Effector memory CD8-positive, alpha-beta T cell (primary cell): ENCODE measurements at regions not wholly inside any gene's neighbourhood (a gene's known extent, or its start where the extent isn't known, plus 50 kb on each side); places are given as distances from the start of the nearest gene placed in this dataset.

Source experiments
- ATAC-seq: fragments of 150-1000 bp; cut with Tn5 transposase; replicated peaks from 2 replicates; pipeline ENCODE4 v1.10.0; 2021; ENCODE audit warnings: mild to moderate bottlenecking, moderate library complexity
- DNase-seq, 3 experiments: peaks; one replicate each; pipeline ENCODE4 v3.0.0; 2021
- H3K27ac Mint-ChIP-seq, 2 donors: one replicate each; pipeline ENCODE4 v1.8.0; 2022; ENCODE audit warnings: mild to moderate bottlenecking in 2 of 2, mixed read lengths in 2 of 2, moderate library complexity in 2 of 2
- H3K27me3 Mint-ChIP-seq, 2 donors: one replicate each; pipeline ENCODE4 v1.8.0; 2022; ENCODE audit warnings: mixed read lengths in 2 of 2
- H3K36me3 Mint-ChIP-seq: one replicate; pipeline ENCODE4 v1.8.0; 2022; ENCODE audit warnings: mild to moderate bottlenecking, moderate library complexity, mixed read lengths; ENCODE audit not compliant: insufficient read depth
- H3K4me1 Mint-ChIP-seq, 2 donors: one replicate each; pipeline ENCODE4 v1.8.0; 2022; ENCODE audit warnings: low read depth in 2 of 2, mixed read lengths in 2 of 2
- H3K4me3 Mint-ChIP-seq, 2 donors: one replicate each; pipeline ENCODE4 v1.8.0; 2022; ENCODE audit warnings: mild to moderate bottlenecking in 2 of 2, mixed read lengths in 2 of 2, moderate library complexity in 2 of 2
- H3K9me3 Mint-ChIP-seq, 2 donors: one replicate each; pipeline ENCODE4 v1.8.0; 2022; ENCODE audit warnings: mixed read lengths in 2 of 2

GRCh38 chr3:64939309-64939708, 251.5 kb upstream of the ADAMTS9 start:
- no peak overlapping the region for H3K27ac Mint-ChIP-seq
- no peaks in the 10 kb centered on the region for H3K36me3 Mint-ChIP-seq
- DNase-seq (no peak), ATAC-seq (no peak)
- H3K9me3 Mint-ChIP-seq: peaks cover 14 to 28% of the 10 kb centered on the region in 2 donors
- H3K4me1 Mint-ChIP-seq: no peaks in the 10 kb centered on the region
- no peak overlapping the region for H3K4me3 Mint-ChIP-seq
- no peaks in the 10 kb centered on the region for H3K27me3 Mint-ChIP-seq

- peaks cover 13 to 35% of the 10 kb centered on the region in 2 donors for H3K9me3 Mint-ChIP-seq
- no peak for ATAC-seq
- no peaks in the 10 kb centered on the region for H3K27me3 Mint-ChIP-seq
Measured at GRCh38 chr3:64936556-64936955, 248.8 kb upstream of the ADAMTS9 start.

GRCh38 chr3:64935971-64936370, 248.2 kb upstream of the ADAMTS9 start:
- Mint-ChIP-seq H3K9me3 (peaks cover 9 to 29% of the 10 kb centered on the region in 2 donors), H3K36me3 (no peaks in the 10 kb centered on the region), H3K4me1 (no peaks in the 10 kb centered on the region), H3K27ac (no peak overlapping the region), H3K4me3 (no peak overlapping the region), H3K27me3 (no peaks in the 10 kb centered on the region)
- DNase-seq (no peak), ATAC-seq (no peak)

More at GRCh38 chr3:64936556-64936955, 248.8 kb upstream of the ADAMTS9 start:
- H3K36me3 Mint-ChIP-seq: no peaks in the 10 kb centered on the region
- H3K27ac Mint-ChIP-seq: no peak overlapping the region
- H3K4me3 Mint-ChIP-seq: no peak overlapping the region
- DNase-seq: no peak
- H3K4me1 Mint-ChIP-seq: no peaks in the 10 kb centered on the region

- H3K4me1 Mint-ChIP-seq: no peaks in the 10 kb centered on the region
- H3K36me3 Mint-ChIP-seq: no peaks in the 10 kb centered on the region
- H3K27me3 Mint-ChIP-seq: no peaks in the 10 kb centered on the region
- no peak overlapping the region for H3K27ac Mint-ChIP-seq
- DNase-seq (no peak), ATAC-seq (no peak)
- no peak overlapping the region for H3K4me3 Mint-ChIP-seq
- H3K9me3 Mint-ChIP-seq: peaks cover 5 to 26% of the 10 kb centered on the region in 2 donors
Measured at GRCh38 chr3:64932666-64933342, 245.0 kb upstream of the ADAMTS9 start.

- no peak for ATAC-seq
- H3K4me3 Mint-ChIP-seq: no peak overlapping the region
- H3K4me1 Mint-ChIP-seq: no peaks in the 10 kb centered on the region
- no peak for DNase-seq
- H3K27ac Mint-ChIP-seq: no peak overlapping the region
- no peaks in the 10 kb centered on the region for H3K27me3 Mint-ChIP-seq
- H3K36me3 Mint-ChIP-seq: no peaks in the 10 kb centered on the region
- peaks cover 5 to 26% of the 10 kb centered on the region in 2 donors for H3K9me3 Mint-ChIP-seq
Measured at GRCh38 chr3:64932016-64932518, 244.3 kb upstream of the ADAMTS9 start.

GRCh38 chr3:64930891-64931290, 243.1 kb upstream of the ADAMTS9 start:
- ATAC-seq (no peak), DNase-seq (no peak)
- Mint-ChIP-seq H3K27me3 (no peaks in the 10 kb centered on the region), H3K4me1 (no peaks in the 10 kb centered on the region), H3K36me3 (no peaks in the 10 kb centered on the region), H3K27ac (no peak overlapping the region), H3K9me3 (peaks cover 5 to 26% of the 10 kb centered on the region in 2 donors), H3K4me3 (no peak overlapping the region)

GRCh38 chr3:64928683-64929082, 240.9 kb upstream of the ADAMTS9 start:
- no peak for ATAC-seq

GRCh38 chr3:64927689-64928088, 239.9 kb upstream of the ADAMTS9 start:
- no peaks in the 10 kb centered on the region for H3K4me1 Mint-ChIP-seq
- ATAC-seq: no peak
- no peak overlapping the region for H3K4me3 Mint-ChIP-seq
- no peaks in the 10 kb centered on the region for H3K36me3 Mint-ChIP-seq
- DNase-seq: no peak
- H3K27me3 Mint-ChIP-seq: no peaks in the 10 kb centered on the region
- H3K9me3 Mint-ChIP-seq: peaks cover 2 to 18% of the 10 kb centered on the region in 2 donors
- no peak overlapping the region for H3K27ac Mint-ChIP-seq

More at GRCh38 chr3:64928683-64929082, 240.9 kb upstream of the ADAMTS9 start:
- Mint-ChIP-seq H3K4me1 (no peaks in the 10 kb centered on the region), H3K36me3 (no peaks in the 10 kb centered on the region), H3K4me3 (no peak overlapping the region), H3K27ac (no peak overlapping the region), H3K27me3 (no peaks in the 10 kb centered on the region), H3K9me3 (peaks cover 5 to 20% of the 10 kb centered on the region in 2 donors)
- no peak for DNase-seq

- Mint-ChIP-seq H3K27me3 (no peaks in the 10 kb centered on the region), H3K9me3 (peaks cover 0 to 16% of the 10 kb centered on the region in 2 donors), H3K4me3 (no peak overlapping the region), H3K27ac (no peak overlapping the region), H3K36me3 (no peaks in the 10 kb centered on the region), H3K4me1 (no peaks in the 10 kb centered on the region)
- no peak for DNase-seq
- no peak for ATAC-seq
Measured at GRCh38 chr3:64925575-64925974, 237.8 kb upstream of the ADAMTS9 start.

- Mint-ChIP-seq H3K4me3 (no peak overlapping the region), H3K27ac (no peak overlapping the region), H3K27me3 (no peaks in the 10 kb centered on the region), H3K4me1 (no peaks in the 10 kb centered on the region), H3K9me3 (peaks cover 0 to 16% of the 10 kb centered on the region in 2 donors), H3K36me3 (no peaks in the 10 kb centered on the region)
- DNase-seq (no peak), ATAC-seq (no peak)
Measured at GRCh38 chr3:64924961-64925360, 237.2 kb upstream of the ADAMTS9 start.

- ATAC-seq (no peak), DNase-seq (no peak)
- Mint-ChIP-seq H3K36me3 (no peaks in the 10 kb centered on the region), H3K9me3 (peaks cover 0 to 16% of the 10 kb centered on the region in 2 donors), H3K27me3 (no peaks in the 10 kb centered on the region), H3K27ac (no peak overlapping the region), H3K4me3 (no peak overlapping the region), H3K4me1 (no peaks in the 10 kb centered on the region)
Measured at GRCh38 chr3:64922213-64922612, 234.4 kb upstream of the ADAMTS9 start.

GRCh38 chr3:64921281-64922065, 233.7 kb upstream of the ADAMTS9 start:
- H3K36me3 Mint-ChIP-seq: no peaks in the 10 kb centered on the region
- ATAC-seq: no peak
- no peaks in the 10 kb centered on the region for H3K27me3 Mint-ChIP-seq
- peaks cover 0 to 16% of the 10 kb centered on the region in 2 donors for H3K9me3 Mint-ChIP-seq
- no peak for DNase-seq
- no peak overlapping the region for H3K27ac Mint-ChIP-seq
- no peaks in the 10 kb centered on the region for H3K4me1 Mint-ChIP-seq
- no peak overlapping the region for H3K4me3 Mint-ChIP-seq

GRCh38 chr3:64919934-64920333, 232.1 kb upstream of the ADAMTS9 start:
- ATAC-seq (no peak), DNase-seq (no peak)
- H3K9me3 Mint-ChIP-seq: peaks cover 0 to 14% of the 10 kb centered on the region in 2 donors
- no peak overlapping the region for H3K4me3 Mint-ChIP-seq
- no peaks in the 10 kb centered on the region for H3K27me3 Mint-ChIP-seq
- H3K4me1 Mint-ChIP-seq: no peaks in the 10 kb centered on the region
- H3K27ac Mint-ChIP-seq: no peak overlapping the region
- no peaks in the 10 kb centered on the region for H3K36me3 Mint-ChIP-seq

GRCh38 chr3:64918989-64919388, 231.2 kb upstream of the ADAMTS9 start:
- no peak for ATAC-seq
- Mint-ChIP-seq H3K36me3 (no peaks in the 10 kb centered on the region), H3K4me3 (no peak overlapping the region), H3K27ac (no peak overlapping the region), H3K9me3 (peaks cover 7 to 18% of the 10 kb centered on the region in 2 donors), H3K4me1 (no peaks in the 10 kb centered on the region), H3K27me3 (no peaks in the 10 kb centered on the region)
- no peak for DNase-seq
